Motor neuron (in vitro differentiated cells): ENCODE measurements at regions not wholly inside any gene's neighbourhood (a gene's known extent, or its start where the extent isn't known, plus 50 kb on each side); places are given as distances from the start of the nearest gene placed in this dataset.
"Not testable (repeated sequence)": the region's sequence is repeated elsewhere in the genome, so short reads cannot be mapped to it uniquely, and the experiment has no call there.

ENCODE experiments used
- ATAC-seq, 8 experiments: fragments of 200-7000 bp; cut with Tn5 transposase; replicated peaks in 6 of 8; 2 replicates each; pipeline ENCODE4 v1.8.0; 2021; ENCODE audit warnings: mild to moderate bottlenecking in 8 of 8, moderate library complexity in 8 of 8
- H3K27ac ChIP-seq, 2 donors: fragments of 250-450 bp; sonication (Bioruptor Pico); 2 replicates each; pipeline ENCODE4 v1.9.0; 2021; ENCODE audit warnings: antibody characterized with exemption in 2 of 2, mild to moderate bottlenecking in 2 of 2, moderate library complexity in 1 of 2
- H3K4me1 ChIP-seq, 2 donors: fragments of 250-450 bp; sonication (Bioruptor Pico); replicated peaks in 1 of 2; 2 replicates each; pipeline ENCODE4 v1.6.1; 2021; ENCODE audit warnings: antibody characterized with exemption in 2 of 2, mild to moderate bottlenecking in 2 of 2, moderate library complexity in 1 of 2
- H3K4me3 ChIP-seq, 5 donors: fragments of 250-450 bp; sonication (Bioruptor Pico); 2 replicates each; pipeline ENCODE4 v1.9.0; 2021; ENCODE audit warnings: antibody characterized with exemption in 5 of 5, mild to moderate bottlenecking in 5 of 5, moderate library complexity in 4 of 5
- WGBS, 10 experiments: fragments of 450-650 bp; shearing (Covaris generic); methylation state at CpG; one replicate each; pipeline ENCODE4 v1.0.0; 2022; 5-methylcytosine and 5-hydroxymethylcytosine counted together
- in situ Hi-C, 9 experiments: fragments of 400-800 bp; cut with MboI; loops; one replicate each; pipeline ENCODE4 v1.15.0; 2021; ENCODE audit warnings: low sequenced_read_pairs in 9 of 9, low pct_unique_long_range_greater_than_20kb in 2 of 9; ENCODE audit not compliant: unreplicated experiment in 9 of 9

GRCh38 chr5:109283086-109283485 is 126.7 kb downstream of the PJA2 start:
- ATAC-seq, in situ Hi-C loops, H3K4me1 ChIP-seq, H3K27ac ChIP-seq, H3K4me3 ChIP-seq: not testable (repeated sequence)
- WGBS, 10 experiments, result 0 to 77% (median 63%) methylated on average over 1 of the region's 1 CpG; no CpG with 5 or more reads in 1 of the 10 experiments

- H3K27ac ChIP-seq, result no peak overlapping the region
- no peak overlapping the region for H3K4me3 ChIP-seq
- no peaks in the 10 kb centered on the region for H3K4me1 ChIP-seq
- in situ Hi-C loops, result no loop called here
- 38 to 100% (median 92%) methylated on average over 1 to 2 of the region's 3 CpGs; no CpG with 5 or more reads in 4 of the 10 experiments for WGBS, 10 experiments
- no peak for ATAC-seq
Observed at GRCh38 chr5:109281136-109281690, 128.6 kb downstream of the PJA2 start.

DNA sequence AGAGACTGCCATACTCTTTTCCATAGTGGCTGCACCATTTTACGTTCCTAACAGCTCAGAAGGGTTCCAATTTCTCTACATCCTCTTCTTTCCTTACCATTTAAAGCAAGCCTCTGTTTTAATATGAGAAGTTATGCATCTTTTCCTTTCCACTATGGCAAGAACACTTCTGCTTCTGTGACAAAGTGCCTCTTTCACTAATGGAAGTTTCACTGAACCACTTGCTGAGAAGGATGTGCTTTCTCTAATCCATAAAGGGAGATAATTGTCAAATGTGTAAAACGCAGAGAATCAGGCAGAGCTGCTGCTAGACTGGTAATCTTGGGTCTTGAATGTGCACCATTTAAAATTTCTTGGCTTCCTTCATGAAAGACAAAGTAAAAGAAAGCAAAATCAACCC is 131.6 kb downstream of the PJA2 start:
- Histone ChIP-seq H3K27ac (no peak overlapping the region), H3K4me1 (no peaks in the 10 kb centered on the region), H3K4me3 (no peak overlapping the region)
- ATAC-seq, result no peak
- in situ Hi-C loops, result no loop called here
- 33 to 100% (median 83%) methylated on average over 1 to 2 of the region's 2 CpGs; no CpG with 5 or more reads in 1 of the 10 experiments for WGBS, 10 experiments

GRCh38 chr5:109275919-109276318 is 133.9 kb downstream of the PJA2 start:
- in situ Hi-C loops, result no loop called here
- Histone ChIP-seq H3K27ac (no peak overlapping the region), H3K4me1 (no peaks in the 10 kb centered on the region), H3K4me3 (no peak overlapping the region)
- ATAC-seq, result no peak
- 49 to 100% (median 86%) methylated on average over 1 to 2 of the region's 2 CpGs; no CpG with 5 or more reads in 1 of the 10 experiments for WGBS, 10 experiments

DNA sequence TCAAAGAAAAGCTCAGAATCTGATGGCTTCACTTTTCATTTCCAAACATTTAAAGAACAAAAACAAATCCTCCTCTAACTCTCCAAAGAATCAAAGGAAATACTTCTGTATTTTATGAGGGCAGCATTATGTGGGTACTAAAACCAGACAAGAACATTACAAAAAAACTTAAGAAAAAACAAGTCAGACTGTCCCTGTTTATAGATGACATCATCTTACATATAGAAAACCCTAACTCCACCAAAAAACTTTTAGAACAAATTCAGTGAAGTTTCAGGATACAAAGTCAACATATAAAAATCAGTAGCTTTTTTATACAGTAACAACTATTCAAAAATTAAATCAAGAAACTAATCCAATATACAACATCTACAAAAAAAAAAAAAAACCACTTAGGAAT is 136.2 kb downstream of the PJA2 start:
- no peak for ATAC-seq
- Histone ChIP-seq H3K4me1 (no peaks in the 10 kb centered on the region), H3K27ac (no peak overlapping the region), H3K4me3 (no peak overlapping the region)
- in situ Hi-C loops, result no loop called here

DNA sequence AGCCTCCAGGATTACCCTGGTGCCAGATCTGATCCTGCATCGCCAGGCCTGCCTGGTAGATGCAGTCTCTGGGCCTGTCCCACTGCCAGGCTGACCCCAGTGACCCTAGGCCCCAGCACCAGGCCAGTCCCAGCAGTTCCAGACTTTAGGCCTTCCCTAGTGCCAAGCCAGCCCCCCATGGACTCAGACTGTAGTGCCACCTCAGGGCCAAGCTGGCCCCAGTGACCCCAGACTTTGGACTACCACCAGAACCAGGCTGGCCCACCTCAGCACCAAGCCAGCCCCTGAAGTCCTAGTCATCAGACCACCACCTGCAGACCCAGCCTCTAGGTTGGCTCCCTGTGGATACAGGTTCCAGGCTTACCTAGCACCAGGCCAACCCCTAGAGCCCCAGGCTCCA is 142.5 kb downstream of the PJA2 start:
- ATAC-seq, result no peak
- in situ Hi-C loops, result no loop called here
- H3K4me1 ChIP-seq, result no peaks in the 10 kb centered on the region
- no peak overlapping the region for H3K27ac ChIP-seq
- 67 to 100% methylated on average over 1 of the region's 1 CpG; no CpG with 5 or more reads in 8 of the 10 experiments for WGBS, 10 experiments
- no peak overlapping the region for H3K4me3 ChIP-seq

DNA sequence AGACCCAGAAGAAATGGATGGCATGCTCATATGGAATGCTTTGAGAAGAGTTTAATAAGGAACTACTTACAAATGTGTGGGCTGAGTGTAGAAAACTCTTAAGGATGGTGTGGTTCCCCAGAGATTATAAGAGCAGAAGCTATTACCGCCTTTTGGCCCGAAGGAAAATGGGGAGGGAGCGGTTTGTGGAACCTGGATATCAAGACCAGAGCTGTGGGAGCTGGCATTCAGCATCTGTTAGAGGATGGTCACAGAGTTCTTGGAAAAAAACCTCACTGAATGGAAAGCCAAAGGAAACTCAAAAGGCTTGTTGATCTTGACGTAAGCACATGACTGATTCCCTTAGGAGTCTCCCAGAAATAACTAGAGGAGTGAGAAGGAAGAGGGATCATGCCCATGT is 151.0 kb downstream of the PJA2 start:
- in situ Hi-C loops, result no loop called here
- 17 to 100% (median 100%) methylated on average over 1 to 4 of the region's 4 CpGs; no CpG with 5 or more reads in 2 of the 10 experiments for WGBS, 10 experiments

DNA sequence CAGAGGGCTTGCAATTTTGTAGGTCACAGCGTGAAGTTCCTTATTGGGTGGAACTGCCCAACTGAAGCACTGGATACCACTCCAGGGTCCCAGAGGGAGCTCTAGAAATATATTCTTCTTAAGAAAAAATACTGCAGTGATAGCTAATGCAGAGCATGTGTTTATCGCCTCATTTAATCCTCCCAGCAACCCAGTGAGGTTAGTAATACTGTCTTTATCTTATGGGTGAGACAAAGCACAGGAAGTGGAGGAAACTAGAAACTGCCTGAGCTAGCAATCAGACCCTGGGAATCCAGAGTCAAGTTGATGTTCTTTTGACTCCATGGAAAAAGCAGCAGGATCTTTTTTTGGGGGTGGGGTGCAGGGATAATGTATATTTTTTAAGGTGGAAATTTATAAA is 153.3 kb downstream of the PJA2 start:
- Histone ChIP-seq H3K27ac (no peak overlapping the region), H3K4me1 (no peaks in the 10 kb centered on the region), H3K4me3 (no peak overlapping the region)
- no peak for ATAC-seq
- WGBS, 10 experiments, result 80 to 100% (median 100%) methylated on average over 1 to 2 of the region's 2 CpGs; no CpG with 5 or more reads in 3 of the 10 experiments
- in situ Hi-C loops, result no loop called here

More for the DNA sequence above, 151.0 kb downstream of the PJA2 start:
- no peaks in the 10 kb centered on the region for H3K4me1 ChIP-seq
- no peak overlapping the region for H3K27ac ChIP-seq
- no peak overlapping the region for H3K4me3 ChIP-seq
- no peak for ATAC-seq

GRCh38 chr5:109254511-109254910 is 155.3 kb downstream of the PJA2 start:
- no peak for ATAC-seq
- peaks cover 7 to 12% of the 10 kb centered on the region in 2 donors for H3K4me1 ChIP-seq
- no peak overlapping the region for H3K27ac ChIP-seq
- in situ Hi-C loops, result no loop called here
- WGBS, 10 experiments, result 0 to 88% (median 63%) methylated on average over 1 of the region's 1 CpG; no CpG with 5 or more reads in 1 of the 10 experiments
- H3K4me3 ChIP-seq, result no peak overlapping the region

GRCh38 chr5:109253262-109253661 is 156.5 kb downstream of the PJA2 start:
- Histone ChIP-seq H3K4me1 (peaks cover 7 to 12% of the 10 kb centered on the region in 2 donors), H3K27ac (no peak overlapping the region), H3K4me3 (no peak overlapping the region)
- WGBS, 10 experiments, result 30 to 93% (median 77%) methylated on average over 1 to 5 of the region's 5 CpGs
- no peak for ATAC-seq
- in situ Hi-C loops, result no loop called here

- no peak overlapping the region for H3K27ac ChIP-seq
- H3K4me3 ChIP-seq, result no peak overlapping the region
- WGBS, 10 experiments, result 0 to 100% (median 92%) methylated on average over 1 to 3 of the region's 3 CpGs; no CpG with 5 or more reads in 3 of the 10 experiments
- in situ Hi-C loops, result no loop called here
- peaks cover 7 to 12% of the 10 kb centered on the region in 2 donors for H3K4me1 ChIP-seq
- no peak for ATAC-seq
Observed at GRCh38 chr5:109252731-109253130, 157.0 kb downstream of the PJA2 start.

DNA sequence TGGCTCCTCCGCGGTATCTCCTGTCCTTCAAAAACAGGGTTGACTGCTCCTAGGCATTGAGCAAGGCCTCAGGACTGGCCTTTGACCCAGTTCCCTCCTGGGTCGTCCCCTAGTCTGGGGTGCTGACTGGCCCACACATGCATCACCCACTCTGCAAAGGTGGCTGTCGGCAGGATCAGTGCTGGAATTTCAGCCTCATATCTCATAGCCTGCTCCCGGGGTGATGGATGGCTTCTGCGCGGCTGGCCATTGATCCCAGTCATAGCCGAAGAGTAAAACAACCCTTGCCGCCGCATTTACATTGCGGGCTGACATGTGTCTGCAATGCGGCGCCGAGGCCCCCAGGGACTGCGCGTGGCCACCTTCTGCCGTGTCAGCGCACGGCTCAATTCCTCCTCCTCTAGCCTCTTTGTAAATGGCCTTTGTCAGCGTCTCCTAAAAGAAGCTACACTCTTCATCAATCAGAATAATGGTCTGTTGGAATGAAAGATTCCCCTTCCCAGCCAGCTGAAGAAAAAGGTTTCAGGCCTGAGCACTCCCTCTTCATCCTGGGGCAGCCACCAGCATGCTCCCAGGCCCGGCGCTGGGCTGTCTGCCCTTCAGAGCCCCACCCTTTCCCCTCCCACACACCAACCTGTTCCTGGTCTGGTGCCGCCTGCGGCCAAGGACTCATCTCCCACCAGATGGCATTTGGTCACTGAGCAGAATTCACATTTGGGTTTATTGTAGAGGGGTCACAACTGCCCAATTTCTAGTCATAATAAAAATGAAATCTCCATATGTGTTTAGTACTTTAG is 159.0 kb downstream of the PJA2 start:
- ATAC-seq, result peak in 6 of 8 experiments; percentile 23 to 97 (median 96)
- Histone ChIP-seq H3K27ac (peak overlapping the region in 1 of 2 donors; percentile 2), H3K4me3 (no peak overlapping the region), H3K4me1 (peaks cover 7 to 12% of the 10 kb centered on the region in 2 donors)
- in situ Hi-C loops, result no loop called here
- 46 to 67% (median 54%) methylated on average over 1 to 18 of the region's 24 CpGs; no CpG with 5 or more reads in 4 of the 10 experiments for whole genome bisulfite sequencing, 10 experiments

- no peak for ATAC-seq
- WGBS, 10 experiments, result 58 to 100% (median 83%) methylated on average over 1 to 4 of the region's 4 CpGs; no CpG with 5 or more reads in 3 of the 10 experiments
- H3K4me1 ChIP-seq, result peaks cover 7 to 12% of the 10 kb centered on the region in 2 donors
Observed at GRCh38 chr5:109250080-109250479, 159.7 kb downstream of the PJA2 start.

More at GRCh38 chr5:109250080-109250479, 159.7 kb downstream of the PJA2 start:
- Histone ChIP-seq H3K4me3 (no peak overlapping the region), H3K27ac (peak overlapping the region in 1 of 2 donors; percentile 2)
- in situ Hi-C loops, result no loop called here
